ENCODE measurements at regions not wholly inside any gene's neighbourhood (a gene's known extent, or its start where the extent isn't known, plus 50 kb on each side); places are given as distances from the start of the nearest gene placed in this dataset.
"Not testable (repeated sequence)": the region's sequence is repeated elsewhere in the genome, so short reads cannot be mapped to it uniquely, and the experiment has no call there.

GRCh38 chr14:37870632-37871346, 275.4 kb downstream of the TTC6 start:
- Histone ChIP-seq H3K27ac (ENCODE audit: low read depth, low read length, poor library complexity, severe bottlenecking) (no peak overlapping the region), H3K9me2 (ENCODE audit: insufficient read depth, low read length) (no peaks in the 10 kb centered on the region), H3K4me1 (ENCODE audit: insufficient read depth, low read length, poor library complexity, severe bottlenecking) (peaks cover 5% of the 10 kb centered on the region), H3K9me3 (ENCODE audit: low read length) (no peaks in the 10 kb centered on the region), H3K36me3 (ENCODE audit: insufficient read depth, low read length) (no peaks in the 10 kb centered on the region), H3K4me3 (ENCODE audit: low read depth, low read length, poor library complexity, severe bottlenecking) (no peak overlapping the region), H3K79me2 (ENCODE audit: insufficient read depth, low read depth, low read length) (no peaks in the 10 kb centered on the region), H2AFZ (ENCODE audit: low read length) (no peak overlapping the region), H4K20me1 (ENCODE audit: insufficient read depth, low read length) (no peaks in the 10 kb centered on the region), H3K4me2 (ENCODE audit: low read length) (no peak overlapping the region)
- ChIA-PET CTCF (ENCODE audit: unreplicated experiment) (no interaction called here), POLR2A (no interaction called here)
- no peak for DNase-seq (ENCODE audit: low spot score)
- TF ChIP-seq EZH2phosphoT487 (IDR thresholded peaks at IDR 0.05; ENCODE audit: borderline replicate concordance, low read depth, low read length): no peak
- no peak for TF ChIP-seq CTCF (conservative IDR thresholded peaks at IDR 0.05; ENCODE audit: low read length)
- no TSS peak for BruUV-seq (replicated peaks)
- intact Hi-C loops (cut with micrococcal nuclease; ENCODE audit: unreplicated experiment): loop anchor here (5.0 to 10.0 kb wide), 2 partner anchors 156 to 638 kb away; no protein-coding TSS in a partner anchor

- BruUV-seq (replicated peaks); H3K4me2 ChIP-seq (ENCODE audit: low read length); H3K27ac ChIP-seq (ENCODE audit: low read depth, low read length, poor library complexity, severe bottlenecking); H2AFZ ChIP-seq (ENCODE audit: low read length); H3K4me3 ChIP-seq (ENCODE audit: low read depth, low read length, poor library complexity, severe bottlenecking); CTCF ChIA-PET (ENCODE audit: unreplicated experiment); H3K4me1 ChIP-seq (ENCODE audit: insufficient read depth, low read length, poor library complexity, severe bottlenecking); DNase-seq (ENCODE audit: low spot score); H4K20me1 ChIP-seq (ENCODE audit: insufficient read depth, low read length); H3K9me3 ChIP-seq (ENCODE audit: low read length); H3K9me2 ChIP-seq (ENCODE audit: insufficient read depth, low read length); POLR2A ChIA-PET; H3K36me3 ChIP-seq (ENCODE audit: insufficient read depth, low read length); H3K79me2 ChIP-seq (ENCODE audit: insufficient read depth, low read depth, low read length): not testable (repeated sequence)
- intact Hi-C loops (cut with micrococcal nuclease; ENCODE audit: unreplicated experiment): loop anchor here (1.0 to 10.0 kb wide), 3 partner anchors 159 to 642 kb away; no protein-coding TSS in a partner anchor
Measured at GRCh38 chr14:37874065-37874428, 278.6 kb downstream of the TTC6 start.

- intact Hi-C loops (cut with micrococcal nuclease; ENCODE audit: unreplicated experiment): loop anchor here (1.0 to 10.0 kb wide), 3 partner anchors 160 to 642 kb away; no protein-coding TSS in a partner anchor
Measured at GRCh38 chr14:37874429-37875109, 279.1 kb downstream of the TTC6 start.

More at GRCh38 chr14:37874429-37875109, 279.1 kb downstream of the TTC6 start:
- H3K4me2 ChIP-seq (ENCODE audit: low read length): peak overlapping the region; percentile 28
- peak; percentile 76 for DNase-seq (ENCODE audit: low spot score)
- H3K4me1 ChIP-seq (ENCODE audit: insufficient read depth, low read length, poor library complexity, severe bottlenecking): peaks cover 5% of the 10 kb centered on the region
- no TSS peak for BruUV-seq (replicated peaks)
- no peak overlapping the region for H3K27ac ChIP-seq (ENCODE audit: low read depth, low read length, poor library complexity, severe bottlenecking)
- H3K36me3 ChIP-seq (ENCODE audit: insufficient read depth, low read length): no peaks in the 10 kb centered on the region
- H3K4me3 ChIP-seq (ENCODE audit: low read depth, low read length, poor library complexity, severe bottlenecking): no peak overlapping the region
- H3K9me2 ChIP-seq (ENCODE audit: insufficient read depth, low read length): no peaks in the 10 kb centered on the region
- peak overlapping the region; percentile 80 for H2AFZ ChIP-seq (ENCODE audit: low read length)
- H3K79me2 ChIP-seq (ENCODE audit: insufficient read depth, low read depth, low read length): no peaks in the 10 kb centered on the region
- peak; percentile 94 for TF ChIP-seq CTCF (conservative IDR thresholded peaks at IDR 0.05; ENCODE audit: low read length)
- no peak for TF ChIP-seq EZH2phosphoT487 (IDR thresholded peaks at IDR 0.05; ENCODE audit: borderline replicate concordance, low read depth, low read length)
- ChIA-PET POLR2A (interaction anchor here (0.6 kb wide), 1 partner anchor 966 kb away, joined by 3 read pairs; no protein-coding TSS in a partner anchor), CTCF (ENCODE audit: unreplicated experiment) (interaction anchor here (0.5 kb wide), 1 partner anchor 632 kb away, joined by 3 read pairs; no protein-coding TSS in a partner anchor)
- no peaks in the 10 kb centered on the region for H4K20me1 ChIP-seq (ENCODE audit: insufficient read depth, low read length)
- H3K9me3 ChIP-seq (ENCODE audit: low read length): no peaks in the 10 kb centered on the region
